HCT116 (cell line): ENCODE measurements at regions not wholly inside any gene's neighbourhood (a gene's known extent, or its start where the extent isn't known, plus 50 kb on each side); places are given as distances from the start of the nearest gene placed in this dataset.

Experiments used
- ATAC-seq: fragments of 200-7000 bp; cut with Tn5 transposase; 2 replicates; pipeline ENCODE4 v1.9.1; 2020; ENCODE audit warnings: mild to moderate bottlenecking, moderate library complexity
- BruUV-seq: library from RNA; stranded (reverse); fragments of 400-500 nt; replicated peaks from 2 replicates; lab custom pipeline; 2021; lab: Mats Ljungman, UMichigan
- CTCF ChIA-PET: fragments of 300-600 bp; sonication (Branson Sonifier 250); formaldehyde crosslinking; loops from one replicate; lab custom pipeline; 2021; ENCODE audit warnings: antibody characterized with exemption; lab: Charles Lee
- POLR2A ChIA-PET: fragments of 300-600, 350-600 bp; sonication (Branson Sonifier 250); formaldehyde crosslinking; loops from one replicate; lab custom pipeline; 2021; ENCODE audit warnings: antibody characterized with exemption; lab: Charles Lee
- RAD21 ChIA-PET, 2 experiments: fragments of 300-600 bp; sonication (Branson Sonifier 250); formaldehyde crosslinking; loops; one replicate each; lab custom pipeline; 2023; ENCODE audit warnings: low total read pairs in 2 of 2; ENCODE audit not compliant: uncharacterized antibody in 2 of 2, unreplicated experiment in 2 of 2, low non-redundant PET in 1 of 2; lab: Charles Lee
- DNase-seq: peaks from one replicate; pipeline ENCODE4 v3.0.0-alpha.2; 2010; ENCODE audit warnings: low read depth, low spot score
- H2AFZ ChIP-seq: fragments of 200-600 bp; shearing (Covaris generic), sonication (generic); 2 replicates; pipeline ENCODE4 v1.6.1; 2017; ENCODE audit warnings: low read depth, mixed run types, mixed read lengths, antibody characterized with exemption, low read length; ENCODE audit not compliant: poor library complexity, severe bottlenecking
- H3K27ac ChIP-seq: 2 replicates; pipeline ENCODE4 v1.5.1; 2012; ENCODE audit warnings: low read depth, low read length
- H3K27me3 ChIP-seq: fragments of 200-600 bp; sonication (generic); 2 replicates; pipeline ENCODE4 v1.6.1; 2016; ENCODE audit warnings: mixed run types, low read length, mixed read lengths; ENCODE audit not compliant: insufficient read depth
- H3K36me3 ChIP-seq, 2 experiments: fragments of 200-500 bp in 1 of 2; fragments of 200-600 bp in 1 of 2; sonication (Bioruptor generic) in 1 of 2; sonication (generic) in 1 of 2; 2 replicates each; pipeline versions ENCODE4 v1.5.1 to v1.6.1; 2014 to 2016; ENCODE audit warnings: low read length in 2 of 2, inconsistent platforms in 1 of 2, mixed read lengths in 1 of 2, mixed run types in 1 of 2; ENCODE audit not compliant: insufficient read depth in 2 of 2, control insufficient read depth in 1 of 2
- H3K4me1 ChIP-seq, 2 experiments: fragments of 200-600 bp in 1 of 2; sonication (generic) in 1 of 2; 2 replicates each; pipeline versions ENCODE4 v1.5.1 to v1.6.1; 2012 to 2017; ENCODE audit warnings: low read length in 2 of 2, inconsistent platforms in 1 of 2, mild to moderate bottlenecking in 1 of 2, mixed read lengths in 1 of 2, mixed run types in 1 of 2, moderate library complexity in 1 of 2; ENCODE audit not compliant: insufficient read depth in 2 of 2, control insufficient read depth in 1 of 2
- H3K4me2 ChIP-seq: fragments of 200-600 bp; sonication (generic); 2 replicates; pipeline ENCODE4 v1.6.1; 2017; ENCODE audit warnings: mixed run types, low read length, mixed read lengths
- H3K4me3 ChIP-seq, 2 experiments: fragments of 200-600 bp in 1 of 2; sonication (generic) in 1 of 2; replicated peaks in 1 of 2; 2 replicates each; pipeline ENCODE4 v1.5.1; 2011 to 2016; ENCODE audit warnings: low read length in 2 of 2, control low read depth in 1 of 2, low read depth in 1 of 2, mild to moderate bottlenecking in 1 of 2, mixed read lengths in 1 of 2, mixed run types in 1 of 2
- H3K79me2 ChIP-seq: fragments of 200-600 bp; sonication (generic); 2 replicates; pipeline ENCODE4 v1.6.1; 2017; ENCODE audit warnings: mild to moderate bottlenecking, mixed run types, low read length, moderate library complexity, mixed read lengths; ENCODE audit not compliant: insufficient read depth
- H3K9ac ChIP-seq: fragments of 200-600 bp; sonication (generic); 2 replicates; pipeline ENCODE4 v1.6.1; 2016; ENCODE audit warnings: low read length, mixed read lengths
- H3K9me2 ChIP-seq: fragments of 200-600 bp; sonication (generic), shearing (Covaris generic); 2 replicates; pipeline ENCODE4 v1.6.1; 2017; ENCODE audit warnings: mixed run types, mild to moderate bottlenecking, moderate library complexity; ENCODE audit not compliant: insufficient read depth
- H3K9me3 ChIP-seq, 2 experiments: fragments of 200-500 bp in 1 of 2; fragments of 200-600 bp in 1 of 2; sonication (Bioruptor generic) in 1 of 2; sonication (generic) in 1 of 2; 2 replicates each; pipeline ENCODE4 v1.6.1; 2014 to 2017; ENCODE audit warnings: low read length in 2 of 2, mixed read lengths in 2 of 2, inconsistent platforms in 1 of 2, low read depth in 1 of 2, mild to moderate bottlenecking in 1 of 2, mixed run types in 1 of 2, moderate library complexity in 1 of 2; ENCODE audit not compliant: control insufficient read depth in 1 of 2, insufficient read depth in 1 of 2
- H4K20me1 ChIP-seq: fragments of 200-600 bp; sonication (generic), shearing (Covaris generic); 2 replicates; pipeline ENCODE4 v1.6.1; 2017; ENCODE audit warnings: mixed run types, mild to moderate bottlenecking, moderate library complexity; ENCODE audit not compliant: insufficient read depth
- CBX3 ChIP-seq: IDR thresholded peaks from 2 replicates; pipeline ENCODE4 v1.6.1; 2012; ENCODE audit warnings: low read depth
- CEBPB ChIP-seq: IDR thresholded peaks from 2 replicates; pipeline ENCODE4 v1.6.1; 2012; ENCODE audit warnings: low read depth
- EZH2phosphoT487 ChIP-seq: fragments of 200-600 bp; IDR thresholded peaks from 2 replicates; pipeline ENCODE4 v1.6.1; 2018; ENCODE audit warnings: antibody characterized with exemption, borderline replicate concordance
- JUND ChIP-seq: IDR thresholded peaks from 2 replicates; pipeline ENCODE4 v1.6.1; 2012
- REST ChIP-seq: IDR thresholded peaks from 2 replicates; pipeline ENCODE4 v1.6.1; 2012; ENCODE audit warnings: low read depth
- SP1 ChIP-seq: IDR thresholded peaks from 2 replicates; pipeline ENCODE4 v1.6.1; 2012; ENCODE audit warnings: low read depth
- ZFX ChIP-seq: fragments of 450-650 bp; IDR thresholded peaks from 2 replicates; pipeline ENCODE4 v1.6.1; 2017
- ZNF274 ChIP-seq: fragments of 200-500 bp; sonication (Bioruptor generic); IDR thresholded peaks from 2 replicates; pipeline ENCODE4 v1.6.1; 2014; ENCODE audit warnings: mild to moderate bottlenecking, low read depth, low read length, inconsistent platforms
- intact Hi-C: fragments of 100-400 bp; cut with micrococcal nuclease; formaldehyde crosslinking; loops from 2 replicates; pipeline ENCODE4 v1.10.0; 2022

DNA sequence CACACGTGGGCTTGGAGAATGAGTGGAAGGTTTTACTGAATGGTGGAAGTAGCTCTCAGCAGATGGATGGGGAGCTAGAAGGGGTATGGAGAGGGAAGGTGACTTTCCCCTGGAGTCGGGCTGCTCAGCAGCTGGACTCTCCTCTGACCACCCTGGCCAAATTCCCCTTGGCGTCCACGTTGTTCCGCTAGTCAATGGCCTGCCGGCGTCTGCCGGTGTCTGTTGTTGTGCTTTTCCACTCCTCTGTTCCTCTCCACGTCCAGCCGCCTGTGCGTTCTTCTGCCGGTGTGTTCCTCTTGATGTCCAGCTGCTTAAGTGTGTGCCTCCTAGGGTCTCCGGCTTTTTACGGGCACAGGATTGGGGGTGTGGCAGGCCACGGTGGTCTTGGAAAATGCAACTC is 203.5 kb downstream of the MYRFL start (continued):
- TF ChIP-seq ZFX (no peak), ZNF274 (no peak), EZH2phosphoT487 (no peak), CEBPB (no peak), JUND (no peak), SP1 (no peak)

DNA sequence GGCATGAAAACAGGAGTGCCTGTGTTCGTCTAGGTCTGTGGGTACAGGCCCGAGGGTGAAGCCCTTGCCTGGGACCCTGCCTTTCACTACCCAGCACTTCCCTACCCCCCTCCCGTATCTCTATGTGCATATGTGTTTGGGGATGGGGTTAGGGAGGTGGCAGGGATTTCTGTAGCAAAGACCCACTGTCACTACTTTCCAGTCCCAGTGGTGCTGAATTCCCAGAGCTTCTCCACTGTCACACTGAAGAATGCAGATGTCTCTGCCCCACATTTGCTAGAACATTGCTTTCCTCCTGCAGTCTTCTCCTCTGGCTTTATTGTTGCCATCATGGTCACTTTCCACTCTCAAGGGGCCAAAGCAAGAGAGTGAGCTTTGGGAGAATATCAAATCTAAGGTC is 203.9 kb downstream of the MYRFL start:
- H3K36me3 ChIP-seq = no peaks in the 10 kb centered on the region
- no peak overlapping the region for H3K4me3 ChIP-seq
- ATAC-seq (no peak), DNase-seq (no peak)
- no peak overlapping the region for H3K9ac ChIP-seq
- POLR2A ChIA-PET = no interaction called here
- H2AFZ ChIP-seq = no peak overlapping the region
- H3K9me2 ChIP-seq = no peaks in the 10 kb centered on the region
- no peaks in the 10 kb centered on the region for H3K9me3 ChIP-seq
- no peak overlapping the region for H3K4me2 ChIP-seq
- BruUV-seq = no TSS peak
- H3K27me3 ChIP-seq = no peaks in the 10 kb centered on the region
- H3K4me1 ChIP-seq = no peaks in the 10 kb centered on the region
- intact Hi-C loops = no loop called here
- no peaks in the 10 kb centered on the region for H4K20me1 ChIP-seq
- H3K27ac ChIP-seq = no peak overlapping the region
- CTCF ChIA-PET = no interaction called here
- H3K79me2 ChIP-seq = no peaks in the 10 kb centered on the region
- RAD21 ChIA-PET = no interaction called here
- TF ChIP-seq REST = peak; percentile 19; the same call in 1 of the 2 replicates
- no peak for TF ChIP-seq CBX3
